ENCODE measurements at regions not wholly inside any gene's neighbourhood (a gene's known extent, or its start where the extent isn't known, plus 50 kb on each side); places are given as distances from the start of the nearest gene placed in this dataset.

GRCh38 chr7:24383055-24383454 lies 99.1 kb downstream of the NPY start:
- TF ChIP-seq POLR2AphosphoS5 (IDR thresholded peaks at IDR 0.05; ENCODE audit: low read depth, low read length), result no peak
- TF ChIP-seq, protein P1, sequence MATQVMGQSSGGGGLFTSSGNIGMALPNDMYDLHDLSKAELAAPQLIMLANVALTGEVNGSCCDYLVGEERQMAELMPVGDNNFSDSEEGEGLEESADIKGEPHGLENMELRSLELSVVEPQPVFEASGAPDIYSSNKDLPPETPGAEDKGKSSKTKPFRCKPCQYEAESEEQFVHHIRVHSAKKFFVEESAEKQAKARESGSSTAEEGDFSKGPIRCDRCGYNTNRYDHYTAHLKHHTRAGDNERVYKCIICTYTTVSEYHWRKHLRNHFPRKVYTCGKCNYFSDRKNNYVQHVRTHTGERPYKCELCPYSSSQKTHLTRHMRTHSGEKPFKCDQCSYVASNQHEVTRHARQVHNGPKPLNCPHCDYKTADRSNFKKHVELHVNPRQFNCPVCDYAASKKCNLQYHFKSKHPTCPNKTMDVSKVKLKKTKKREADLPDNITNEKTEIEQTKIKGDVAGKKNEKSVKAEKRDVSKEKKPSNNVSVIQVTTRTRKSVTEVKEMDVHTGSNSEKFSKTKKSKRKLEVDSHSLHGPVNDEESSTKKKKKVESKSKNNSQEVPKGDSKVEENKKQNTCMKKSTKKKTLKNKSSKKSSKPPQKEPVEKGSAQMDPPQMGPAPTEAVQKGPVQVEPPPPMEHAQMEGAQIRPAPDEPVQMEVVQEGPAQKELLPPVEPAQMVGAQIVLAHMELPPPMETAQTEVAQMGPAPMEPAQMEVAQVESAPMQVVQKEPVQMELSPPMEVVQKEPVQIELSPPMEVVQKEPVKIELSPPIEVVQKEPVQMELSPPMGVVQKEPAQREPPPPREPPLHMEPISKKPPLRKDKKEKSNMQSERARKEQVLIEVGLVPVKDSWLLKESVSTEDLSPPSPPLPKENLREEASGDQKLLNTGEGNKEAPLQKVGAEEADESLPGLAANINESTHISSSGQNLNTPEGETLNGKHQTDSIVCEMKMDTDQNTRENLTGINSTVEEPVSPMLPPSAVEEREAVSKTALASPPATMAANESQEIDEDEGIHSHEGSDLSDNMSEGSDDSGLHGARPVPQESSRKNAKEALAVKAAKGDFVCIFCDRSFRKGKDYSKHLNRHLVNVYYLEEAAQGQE (IDR thresholded peaks at IDR 0.05; ENCODE audit: insufficient read depth in 1 of 2, low read depth in 2 of 2, low read length in 2 of 2), result no peak
- TF ChIP-seq SIN3A (IDR thresholded peaks at IDR 0.05; ENCODE audit: borderline replicate concordance, insufficient read depth, low read length), result no peak

All from PFSK-1 (cell line).